Esophagus squamous epithelium (tissue), 5 donors: ENCODE measurements at regions not wholly inside any gene's neighbourhood (a gene's known extent, or its start where the extent isn't known, plus 50 kb on each side); places are given as distances from the start of the nearest gene placed in this dataset.

Experiments
- DNase-seq: peaks from one replicate; lab custom pipeline; 2025; lab: John Stamatoyannopoulos, UW
- H3K27ac ChIP-seq, 4 donors: fragments of 200-600 bp; sonication (generic); one replicate each; pipeline ENCODE4 v1.5.1; 2016 to 2019; ENCODE audit warnings: mild to moderate bottlenecking in 1 of 4
- H3K27me3 ChIP-seq, 4 donors: fragments of 200-600 bp; sonication (generic); 1 replicate in 3 of 4; 2 replicates in 1 of 4; pipeline versions ENCODE4 v1.5.1 to v1.6.0; 2017 to 2021; ENCODE audit warnings: antibody characterized with exemption in 1 of 4
- H3K36me3 ChIP-seq, 3 donors: fragments of 200-600 bp; sonication (generic); one replicate each; pipeline ENCODE4 v1.5.1; 2016 to 2019
- H3K4me1 ChIP-seq, 3 donors: fragments of 200-600 bp; sonication (generic); one replicate each; pipeline ENCODE4 v1.5.1; 2017 to 2019
- H3K4me3 ChIP-seq, 4 donors: fragments of 200-600 bp; sonication (generic); 1 replicate in 3 of 4; 2 replicates in 1 of 4; pipeline ENCODE4 v1.5.1; 2016 to 2019; ENCODE audit warnings: mild to moderate bottlenecking in 2 of 4, moderate library complexity in 1 of 4
- H3K9me3 ChIP-seq, 3 donors: fragments of 200-600 bp; sonication (generic); one replicate each; pipeline ENCODE4 v1.5.1; 2016 to 2019
- CTCF ChIP-seq, 6 experiments: fragments of 450-650 bp in 4 of 6; fragments of 200-600 bp in 2 of 6; sonication (generic) in 2 of 6; IDR thresholded peaks; one replicate each; pipeline ENCODE4 v1.5.1; 2016 to 2019; ENCODE audit warnings: antibody characterized with exemption in 6 of 6, mild to moderate bottlenecking in 4 of 6, moderate library complexity in 4 of 6
- POLR2A ChIP-seq, 4 donors: fragments of 450-650 bp; IDR thresholded peaks; one replicate each; pipeline ENCODE4 v1.6.1; 2017; ENCODE audit warnings: antibody characterized with exemption in 4 of 4, mild to moderate bottlenecking in 4 of 4, moderate library complexity in 3 of 4
- WGBS, 2 donors: methylation state at CpG; one replicate each; pipeline ENCODE4 v1.1.5; 2018; 5-methylcytosine and 5-hydroxymethylcytosine counted together
- intact Hi-C: fragments of 100-400 bp; cut with DNase I; formaldehyde crosslinking; loops from one replicate; pipeline ENCODE4 v1.15.0; 2022
- donor health status: DM: yes; HTN: yes; CAD: no.

GRCh38 chr6:25061289-25061936 lies 125.7 kb upstream of the RIPOR2 start:
- no peak for TF ChIP-seq POLR2A (IDR thresholded peaks at IDR 0.05)
- no peak for TF ChIP-seq CTCF (IDR thresholded peaks at IDR 0.05)
- intact Hi-C loops, result no loop called here

GRCh38 chr6:25062070-25062811 lies 126.5 kb upstream of the RIPOR2 start:
- intact Hi-C loops, result no loop called here
- H3K9me3 ChIP-seq, result no peaks in the 10 kb centered on the region
- H3K36me3 ChIP-seq, result no peaks in the 10 kb centered on the region
- 71 to 73% methylated on average over 7 of the region's 7 CpGs for WGBS, 2 donors
- TF ChIP-seq CTCF (IDR thresholded peaks at IDR 0.05), result no peak
- TF ChIP-seq POLR2A (IDR thresholded peaks at IDR 0.05), result no peak
- no peaks in the 10 kb centered on the region for H3K4me1 ChIP-seq
- H3K27me3 ChIP-seq, result no peaks in the 10 kb centered on the region
- no peak for DNase-seq
- no peak overlapping the region for H3K4me3 ChIP-seq
- H3K27ac ChIP-seq, result no peak overlapping the region

More at GRCh38 chr6:25061289-25061936, 125.7 kb upstream of the RIPOR2 start:
- WGBS, 2 donors, result 80 to 84% methylated on average over 6 of the region's 6 CpGs
- DNase-seq, result no peak
- H3K4me1 ChIP-seq, result no peaks in the 10 kb centered on the region
- no peaks in the 10 kb centered on the region for H3K9me3 ChIP-seq
- no peaks in the 10 kb centered on the region for H3K36me3 ChIP-seq
- no peak overlapping the region for H3K4me3 ChIP-seq
- no peaks in the 10 kb centered on the region for H3K27me3 ChIP-seq
- H3K27ac ChIP-seq, result peak overlapping the region in 1 of 4 donors; percentile 32

- Histone ChIP-seq H3K27ac (no peak overlapping the region), H3K36me3 (no peaks in the 10 kb centered on the region), H3K4me3 (no peak overlapping the region), H3K9me3 (no peaks in the 10 kb centered on the region), H3K4me1 (no peaks in the 10 kb centered on the region), H3K27me3 (no peaks in the 10 kb centered on the region)
- intact Hi-C loops, result no loop called here
- 77% methylated on average over 1 to 2 of the region's 2 CpGs for WGBS, 2 donors
- no peak for TF ChIP-seq CTCF (IDR thresholded peaks at IDR 0.05)
- TF ChIP-seq POLR2A (IDR thresholded peaks at IDR 0.05), result no peak
- no peak for DNase-seq
Measured at GRCh38 chr6:25064006-25064405, 128.2 kb upstream of the RIPOR2 start.

- WGBS, 2 donors, result 73 to 85% methylated on average over 2 to 3 of the region's 3 CpGs
Measured at GRCh38 chr6:25065666-25066065, 129.9 kb upstream of the RIPOR2 start.

More at GRCh38 chr6:25065666-25066065, 129.9 kb upstream of the RIPOR2 start:
- Histone ChIP-seq H3K27ac (no peak overlapping the region), H3K27me3 (no peaks in the 10 kb centered on the region), H3K4me3 (no peak overlapping the region), H3K4me1 (peaks cover 0 to 3% (median 0%) of the 10 kb centered on the region in 3 donors), H3K36me3 (no peaks in the 10 kb centered on the region), H3K9me3 (no peaks in the 10 kb centered on the region)
- TF ChIP-seq POLR2A (IDR thresholded peaks at IDR 0.05) (no peak), CTCF (IDR thresholded peaks at IDR 0.05) (no peak)
- intact Hi-C loops, result loop anchor here (5.0 kb wide), 1 partner anchor 208 kb away; no protein-coding TSS in a partner anchor
- no peak for DNase-seq
